ENCODE measurements at regions not wholly inside any gene's neighbourhood (a gene's known extent, or its start where the extent isn't known, plus 50 kb on each side); places are given as distances from the start of the nearest gene placed in this dataset.

- H3K9me3 ChIP-seq (ENCODE audit: control insufficient read depth in 1 of 2, low read length in 2 of 2), result no peaks in the 10 kb centered on the region
- no peak overlapping the region for H3K4me3 ChIP-seq (ENCODE audit: low read depth in 1 of 2, low read length in 2 of 2)
- no peak overlapping the region for H3K27ac ChIP-seq (ENCODE audit: low read depth, low read length)
- no peaks in the 10 kb centered on the region for H3K4me1 ChIP-seq (ENCODE audit: control insufficient read depth in 1 of 2, insufficient read depth in 2 of 2, low read length in 2 of 2)
- H3K36me3 ChIP-seq (ENCODE audit: control insufficient read depth in 1 of 2, insufficient read depth in 2 of 2, low read length in 2 of 2), result no peaks in the 10 kb centered on the region
- H3K27me3 ChIP-seq (ENCODE audit: control insufficient read depth in 1 of 2, insufficient read depth in 2 of 2, low read length in 2 of 2), result no peaks in the 10 kb centered on the region
- H3K9ac ChIP-seq (ENCODE audit: low read depth in 1 of 2, low read length in 2 of 2), result no peak overlapping the region
These were observed 103.0 kb upstream of the MOCS1 start for GRCh38 chr6:40037271-40037670.

DNA sequence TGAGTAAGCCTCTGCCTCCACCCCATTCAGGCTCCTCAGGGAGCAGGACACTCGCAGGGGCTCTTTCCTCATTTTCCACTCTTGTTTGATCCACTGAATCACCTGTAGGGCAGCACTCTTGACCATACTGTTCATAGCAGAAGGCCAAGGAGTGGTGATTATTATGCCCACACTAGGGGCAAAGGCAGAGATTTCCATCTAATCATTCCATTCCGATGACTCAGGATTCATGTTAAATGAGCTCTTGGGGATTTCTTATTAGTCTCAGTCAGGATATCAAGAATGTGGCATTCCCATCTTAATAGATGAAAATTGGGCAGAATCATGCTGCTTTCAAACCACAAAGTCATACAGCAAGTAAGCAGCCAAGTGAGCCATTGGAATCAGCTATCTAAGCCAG, 101.9 kb upstream of the MOCS1 start:
- Histone ChIP-seq H3K9me3 (ENCODE audit: control insufficient read depth in 1 of 2, low read length in 2 of 2) (no peaks in the 10 kb centered on the region), H3K27ac (ENCODE audit: low read depth, low read length) (no peak overlapping the region), H3K4me1 (ENCODE audit: control insufficient read depth in 1 of 2, insufficient read depth in 2 of 2, low read length in 2 of 2) (no peaks in the 10 kb centered on the region), H3K36me3 (ENCODE audit: control insufficient read depth in 1 of 2, insufficient read depth in 2 of 2, low read length in 2 of 2) (no peaks in the 10 kb centered on the region), H3K27me3 (ENCODE audit: control insufficient read depth in 1 of 2, insufficient read depth in 2 of 2, low read length in 2 of 2) (no peaks in the 10 kb centered on the region), H3K4me3 (ENCODE audit: low read depth in 1 of 2, low read length in 2 of 2) (no peak overlapping the region), H3K9ac (ENCODE audit: low read depth in 1 of 2, low read length in 2 of 2) (no peak overlapping the region)

- no peak overlapping the region for H3K4me3 ChIP-seq (ENCODE audit: low read depth in 1 of 2, low read length in 2 of 2)
- no peaks in the 10 kb centered on the region for H3K9me3 ChIP-seq (ENCODE audit: control insufficient read depth in 1 of 2, low read length in 2 of 2)
- H3K9ac ChIP-seq (ENCODE audit: low read depth in 1 of 2, low read length in 2 of 2), result no peak overlapping the region
- no peaks in the 10 kb centered on the region for H3K36me3 ChIP-seq (ENCODE audit: control insufficient read depth in 1 of 2, insufficient read depth in 2 of 2, low read length in 2 of 2)
- H3K27ac ChIP-seq (ENCODE audit: low read depth, low read length), result no peak overlapping the region
- peaks cover 0 to under 1% of the 10 kb centered on the region in 2 donors for H3K27me3 ChIP-seq (ENCODE audit: control insufficient read depth in 1 of 2, insufficient read depth in 2 of 2, low read length in 2 of 2)
- H3K4me1 ChIP-seq (ENCODE audit: control insufficient read depth in 1 of 2, insufficient read depth in 2 of 2, low read length in 2 of 2), result no peaks in the 10 kb centered on the region
These were observed 94.2 kb upstream of the MOCS1 start for GRCh38 chr6:40028449-40028848.

- Histone ChIP-seq H3K4me3 (ENCODE audit: low read depth in 1 of 2, low read length in 2 of 2) (no peak overlapping the region), H3K4me1 (ENCODE audit: control insufficient read depth in 1 of 2, insufficient read depth in 2 of 2, low read length in 2 of 2) (no peaks in the 10 kb centered on the region), H3K27me3 (ENCODE audit: control insufficient read depth in 1 of 2, insufficient read depth in 2 of 2, low read length in 2 of 2) (peaks cover 0 to 3% of the 10 kb centered on the region in 2 donors)
These were observed 88.6 kb upstream of the MOCS1 start for GRCh38 chr6:40022867-40023266.

DNA sequence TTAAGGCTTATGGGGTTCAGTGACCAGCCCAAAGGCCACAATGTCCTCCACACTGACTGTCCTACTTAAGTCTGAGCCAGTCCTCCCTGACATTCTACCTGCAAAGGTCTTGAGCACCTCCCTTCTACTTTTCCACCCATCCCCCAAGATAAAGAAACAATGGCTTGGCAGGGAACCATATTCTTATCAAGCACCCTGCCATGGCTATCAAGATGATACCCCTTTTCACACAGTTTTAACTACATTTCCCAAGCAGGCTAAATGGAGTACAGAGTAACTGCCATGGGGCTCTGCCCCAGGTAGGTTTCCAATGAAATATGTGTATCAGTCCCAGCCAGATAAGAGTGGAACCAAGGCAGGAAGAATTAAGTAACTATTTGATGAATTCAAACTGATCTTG, 85.9 kb upstream of the MOCS1 start:
- Histone ChIP-seq H3K9me3 (ENCODE audit: control insufficient read depth in 1 of 2, low read length in 2 of 2) (no peaks in the 10 kb centered on the region), H3K4me1 (ENCODE audit: control insufficient read depth in 1 of 2, insufficient read depth in 2 of 2, low read length in 2 of 2) (no peaks in the 10 kb centered on the region), H3K27me3 (ENCODE audit: control insufficient read depth in 1 of 2, insufficient read depth in 2 of 2, low read length in 2 of 2) (peaks cover 0 to 3% of the 10 kb centered on the region in 2 donors), H3K9ac (ENCODE audit: low read depth in 1 of 2, low read length in 2 of 2) (no peak overlapping the region), H3K27ac (ENCODE audit: low read depth, low read length) (no peak overlapping the region), H3K4me3 (ENCODE audit: low read depth in 1 of 2, low read length in 2 of 2) (no peak overlapping the region), H3K36me3 (ENCODE audit: control insufficient read depth in 1 of 2, insufficient read depth in 2 of 2, low read length in 2 of 2) (no peaks in the 10 kb centered on the region)

More at GRCh38 chr6:40022867-40023266, 88.6 kb upstream of the MOCS1 start:
- Histone ChIP-seq H3K9me3 (ENCODE audit: control insufficient read depth in 1 of 2, low read length in 2 of 2) (no peaks in the 10 kb centered on the region), H3K36me3 (ENCODE audit: control insufficient read depth in 1 of 2, insufficient read depth in 2 of 2, low read length in 2 of 2) (no peaks in the 10 kb centered on the region), H3K27ac (ENCODE audit: low read depth, low read length) (no peak overlapping the region), H3K9ac (ENCODE audit: low read depth in 1 of 2, low read length in 2 of 2) (no peak overlapping the region)

- H3K27ac ChIP-seq (ENCODE audit: low read depth, low read length), result no peak overlapping the region
- no peaks in the 10 kb centered on the region for H3K9me3 ChIP-seq (ENCODE audit: control insufficient read depth in 1 of 2, low read length in 2 of 2)
- no peaks in the 10 kb centered on the region for H3K27me3 ChIP-seq (ENCODE audit: control insufficient read depth in 1 of 2, insufficient read depth in 2 of 2, low read length in 2 of 2)
- no peaks in the 10 kb centered on the region for H3K36me3 ChIP-seq (ENCODE audit: control insufficient read depth in 1 of 2, insufficient read depth in 2 of 2, low read length in 2 of 2)
- no peak overlapping the region for H3K4me3 ChIP-seq (ENCODE audit: low read depth in 1 of 2, low read length in 2 of 2)
- H3K9ac ChIP-seq (ENCODE audit: low read depth in 1 of 2, low read length in 2 of 2), result no peak overlapping the region
- H3K4me1 ChIP-seq (ENCODE audit: control insufficient read depth in 1 of 2, insufficient read depth in 2 of 2, low read length in 2 of 2), result no peaks in the 10 kb centered on the region
These were observed 81.3 kb upstream of the MOCS1 start for GRCh38 chr6:40015530-40015929.

DNA sequence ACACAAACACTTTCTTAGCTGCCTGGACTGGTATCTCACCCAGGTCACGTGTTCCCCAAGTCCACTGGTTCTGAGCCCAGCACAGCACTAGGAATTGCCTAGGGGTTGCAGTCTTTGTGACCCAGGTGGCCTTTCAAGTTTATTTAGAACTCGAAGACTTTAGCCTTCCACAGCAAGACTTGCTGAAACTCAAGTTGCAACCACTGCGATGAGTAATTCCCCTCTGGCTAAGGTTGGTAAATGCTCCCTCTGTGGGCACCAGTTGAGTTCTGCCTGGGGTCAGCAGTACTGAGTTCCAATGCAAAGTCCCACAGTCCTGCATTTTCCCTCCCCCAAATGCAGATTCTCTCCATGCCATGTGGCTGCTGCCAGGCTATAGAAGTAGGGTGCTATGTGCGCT, 77.6 kb upstream of the MOCS1 start:
- H3K4me1 ChIP-seq (ENCODE audit: control insufficient read depth in 1 of 2, insufficient read depth in 2 of 2, low read length in 2 of 2), result no peaks in the 10 kb centered on the region
- no peaks in the 10 kb centered on the region for H3K36me3 ChIP-seq (ENCODE audit: control insufficient read depth in 1 of 2, insufficient read depth in 2 of 2, low read length in 2 of 2)
- no peak overlapping the region for H3K4me3 ChIP-seq (ENCODE audit: low read depth in 1 of 2, low read length in 2 of 2)
- no peak overlapping the region for H3K9ac ChIP-seq (ENCODE audit: low read depth in 1 of 2, low read length in 2 of 2)
- H3K27me3 ChIP-seq (ENCODE audit: control insufficient read depth in 1 of 2, insufficient read depth in 2 of 2, low read length in 2 of 2), result no peaks in the 10 kb centered on the region
- H3K9me3 ChIP-seq (ENCODE audit: control insufficient read depth in 1 of 2, low read length in 2 of 2), result no peaks in the 10 kb centered on the region
- no peak overlapping the region for H3K27ac ChIP-seq (ENCODE audit: low read depth, low read length)

GRCh38 chr6:40000964-40001515, 66.8 kb upstream of the MOCS1 start:
- Histone ChIP-seq H3K36me3 (ENCODE audit: control insufficient read depth in 1 of 2, insufficient read depth in 2 of 2, low read length in 2 of 2) (no peaks in the 10 kb centered on the region), H3K4me1 (ENCODE audit: control insufficient read depth in 1 of 2, insufficient read depth in 2 of 2, low read length in 2 of 2) (no peaks in the 10 kb centered on the region), H3K27ac (ENCODE audit: low read depth, low read length) (no peak overlapping the region), H3K9me3 (ENCODE audit: control insufficient read depth in 1 of 2, low read length in 2 of 2) (peaks cover 19 to 28% of the 10 kb centered on the region in 2 donors), H3K27me3 (ENCODE audit: control insufficient read depth in 1 of 2, insufficient read depth in 2 of 2, low read length in 2 of 2) (no peaks in the 10 kb centered on the region), H3K9ac (ENCODE audit: low read depth in 1 of 2, low read length in 2 of 2) (no peak overlapping the region), H3K4me3 (ENCODE audit: low read depth in 1 of 2, low read length in 2 of 2) (no peak overlapping the region)

GRCh38 chr6:39999006-39999867, 65.0 kb upstream of the MOCS1 start:
- no peak overlapping the region for H3K27ac ChIP-seq (ENCODE audit: low read depth, low read length)
- no peak overlapping the region for H3K9ac ChIP-seq (ENCODE audit: low read depth in 1 of 2, low read length in 2 of 2)
- no peak overlapping the region for H3K4me3 ChIP-seq (ENCODE audit: low read depth in 1 of 2, low read length in 2 of 2)
- H3K27me3 ChIP-seq (ENCODE audit: control insufficient read depth in 1 of 2, insufficient read depth in 2 of 2, low read length in 2 of 2), result no peaks in the 10 kb centered on the region
- no peaks in the 10 kb centered on the region for H3K36me3 ChIP-seq (ENCODE audit: control insufficient read depth in 1 of 2, insufficient read depth in 2 of 2, low read length in 2 of 2)
- peaks cover 19 to 28% of the 10 kb centered on the region in 2 donors for H3K9me3 ChIP-seq (ENCODE audit: control insufficient read depth in 1 of 2, low read length in 2 of 2)
- no peaks in the 10 kb centered on the region for H3K4me1 ChIP-seq (ENCODE audit: control insufficient read depth in 1 of 2, insufficient read depth in 2 of 2, low read length in 2 of 2)

- no peaks in the 10 kb centered on the region for H3K36me3 ChIP-seq (ENCODE audit: control insufficient read depth in 1 of 2, insufficient read depth in 2 of 2, low read length in 2 of 2)
- no peaks in the 10 kb centered on the region for H3K27me3 ChIP-seq (ENCODE audit: control insufficient read depth in 1 of 2, insufficient read depth in 2 of 2, low read length in 2 of 2)
- peaks cover 27 to 35% of the 10 kb centered on the region in 2 donors for H3K9me3 ChIP-seq (ENCODE audit: control insufficient read depth in 1 of 2, low read length in 2 of 2)
- H3K9ac ChIP-seq (ENCODE audit: low read depth in 1 of 2, low read length in 2 of 2), result no peak overlapping the region
- H3K4me1 ChIP-seq (ENCODE audit: control insufficient read depth in 1 of 2, insufficient read depth in 2 of 2, low read length in 2 of 2), result no peaks in the 10 kb centered on the region
- no peak overlapping the region for H3K27ac ChIP-seq (ENCODE audit: low read depth, low read length)
- no peak overlapping the region for H3K4me3 ChIP-seq (ENCODE audit: low read depth in 1 of 2, low read length in 2 of 2)
These were observed 63.9 kb upstream of the MOCS1 start for GRCh38 chr6:39998126-39998525.

All from duodenal mucosa (tissue), 2 donors.